T-cell (primary cell): ENCODE measurements at regions not wholly inside any gene's neighbourhood (a gene's known extent, or its start where the extent isn't known, plus 50 kb on each side); places are given as distances from the start of the nearest gene placed in this dataset.

Source experiments
- ATAC-seq, 4 experiments: fragments of 200-7000 bp in 3 of 4; fragments of 150-1000 bp in 1 of 4; cut with Tn5 transposase; replicated peaks in 1 of 4; 1 replicate in 3 of 4; 2 replicates in 1 of 4; pipeline ENCODE4 v1.10.0; 2021; ENCODE audit warnings: moderate library complexity in 3 of 4, mild to moderate bottlenecking in 2 of 4, moderate number of reproducible peaks in 1 of 4
- CTCF ChIA-PET, 2 donors: fragments of 300-600 bp; sonication (Branson Sonifier 250); formaldehyde crosslinking; loops; one replicate each; lab custom pipeline; 2022; ENCODE audit warnings: antibody characterized with exemption in 2 of 2; lab: Charles Lee
- POLR2A ChIA-PET, 2 donors: fragments of 300-600 bp; sonication (Branson Sonifier 250); formaldehyde crosslinking; loops; one replicate each; lab custom pipeline; 2022; ENCODE audit warnings: antibody characterized with exemption in 2 of 2; lab: Charles Lee
- DNase-seq, 35 experiments: peaks; one replicate each; pipeline versions ENCODE4 v3.0.0 to v3.0.0-alpha.2; 2013 to 2023
- H3K27ac ChIP-seq: one replicate; pipeline ENCODE4 v1.5.1; 2013; ENCODE audit warnings: low read length
- H3K27me3 ChIP-seq, 2 experiments: replicated peaks in 1 of 2; 1 replicate in 1 of 2; 2 replicates in 1 of 2; pipeline versions ENCODE4 v1.6.1 to v1.7.0; 2013; ENCODE audit warnings: low read length in 1 of 2, mixed read lengths in 1 of 2; ENCODE audit not compliant: control insufficient read depth in 2 of 2, insufficient read depth in 2 of 2; ENCODE audit errors: extremely low read depth in 1 of 2
- H3K36me3 ChIP-seq, 2 donors: 1 replicate in 1 of 2; 2 replicates in 1 of 2; pipeline versions ENCODE4 v1.6.1 to v1.7.0; 2013; ENCODE audit warnings: low read length in 1 of 2; ENCODE audit not compliant: control insufficient read depth in 2 of 2, insufficient read depth in 1 of 2; ENCODE audit errors: extremely low read depth in 1 of 2
- H3K4me1 ChIP-seq, 2 experiments: 1 replicate in 1 of 2; 2 replicates in 1 of 2; pipeline versions ENCODE4 v1.6.1 to v1.7.0; 2013; ENCODE audit warnings: low read length in 2 of 2, mixed read lengths in 1 of 2; ENCODE audit not compliant: insufficient read depth in 2 of 2, control insufficient read depth in 1 of 2; ENCODE audit errors: extremely low read depth in 1 of 2
- H3K4me3 ChIP-seq, 2 donors: 1 replicate in 1 of 2; 2 replicates in 1 of 2; pipeline versions ENCODE4 v1.5.1 to v1.7.0; 2013; ENCODE audit warnings: mild to moderate bottlenecking in 2 of 2, low read length in 1 of 2, moderate library complexity in 1 of 2; ENCODE audit not compliant: control insufficient read depth in 1 of 2; ENCODE audit errors: extremely low read depth in 1 of 2
- H3K9me3 ChIP-seq: 2 replicates; pipeline ENCODE4 v1.7.0; 2013
- H3K27ac Mint-ChIP-seq, 2 donors: one replicate each; pipeline ENCODE4 v1.8.0; 2020 to 2021; ENCODE audit warnings: mild to moderate bottlenecking in 2 of 2, mixed read lengths in 2 of 2
- H3K27me3 Mint-ChIP-seq, 2 donors: one replicate each; pipeline ENCODE4 v1.8.0; 2021 to 2022; ENCODE audit warnings: mixed read lengths in 2 of 2
- H3K36me3 Mint-ChIP-seq: one replicate; pipeline ENCODE4 v1.8.0; 2021; ENCODE audit warnings: mixed read lengths
- H3K4me1 Mint-ChIP-seq, 3 donors: one replicate each; pipeline ENCODE4 v1.8.0; 2020 to 2022; ENCODE audit warnings: mixed read lengths in 3 of 3, mild to moderate bottlenecking in 1 of 3
- H3K4me3 Mint-ChIP-seq, 3 donors: one replicate each; pipeline ENCODE4 v1.8.0; 2020 to 2022; ENCODE audit warnings: mild to moderate bottlenecking in 3 of 3, mixed read lengths in 3 of 3, moderate library complexity in 3 of 3
- H3K9me3 Mint-ChIP-seq, 3 donors: one replicate each; pipeline ENCODE4 v1.8.0; 2020 to 2022; ENCODE audit warnings: mixed read lengths in 3 of 3
- WGBS: methylation state at CpG from one replicate; pipeline ENCODE4 v1.1.5; 2013; ENCODE audit warnings: missing lambda C conversion rate; ENCODE audit not compliant: insufficient coverage; 5-methylcytosine and 5-hydroxymethylcytosine counted together

- H3K9me3 ChIP-seq = no peaks in the 10 kb centered on the region
- DNase-seq (peak in 1 of 35 experiments; percentile 11), ATAC-seq (no peak)
- H3K4me1 ChIP-seq = no peaks in the 10 kb centered on the region
- Mint-ChIP-seq H3K4me3 (no peak overlapping the region), H3K27me3 (peaks cover 23 to 29% of the 10 kb centered on the region in 2 donors), H3K27ac (no peak overlapping the region), H3K36me3 (no peaks in the 10 kb centered on the region), H3K9me3 (no peaks in the 10 kb centered on the region), H3K4me1 (no peaks in the 10 kb centered on the region)
- no peak overlapping the region for H3K4me3 ChIP-seq
- WGBS = 35% methylated on average over 2 of the region's 5 CpGs
- H3K36me3 ChIP-seq = no peaks in the 10 kb centered on the region
- H3K27ac ChIP-seq = no peak overlapping the region
- ChIA-PET POLR2A (no interaction called here), CTCF (interaction anchor here in 1 of 2 donors (1.1 kb wide), 1 partner anchor 236 kb away, joined by 3 read pairs; no protein-coding TSS in a partner anchor)
- peaks cover 0 to 24% of the 10 kb centered on the region in 2 experiments for H3K27me3 ChIP-seq
These were observed 54.8 kb upstream of the KLHL29 start for GRCh38 chr2:23330214-23330613.
